ENCODE measurements at regions not wholly inside any gene's neighbourhood (a gene's known extent, or its start where the extent isn't known, plus 50 kb on each side); places are given as distances from the start of the nearest gene placed in this dataset.

- Histone ChIP-seq H3K9me3 (ENCODE audit: control insufficient read depth, insufficient read depth, low read length) (no peaks in the 10 kb centered on the region), H3K4me3 (ENCODE audit: insufficient read depth, low read depth, low read length) (no peak overlapping the region), H3K14ac (replicated peaks; ENCODE audit: low read depth, low read length) (no peak overlapping the region), H3K27me3 (ENCODE audit: control insufficient read depth, insufficient read depth, low read length) (peaks cover 9% of the 10 kb centered on the region), H3K4ac (ENCODE audit: low read depth, low read length) (no peak overlapping the region), H4K20me1 (ENCODE audit: insufficient read depth, low read length) (no peaks in the 10 kb centered on the region), H3K36me3 (ENCODE audit: control insufficient read depth, insufficient read depth, low read length) (no peaks in the 10 kb centered on the region), H3K9ac (ENCODE audit: low read depth, low read length) (no peak overlapping the region), H2AK5ac (ENCODE audit: low read depth, low read length) (no peak overlapping the region), H4K8ac (ENCODE audit: low read depth in 2 of 2, low read length in 2 of 2) (no peak overlapping the region), H3K9me1 (ENCODE audit: insufficient read depth, low read length) (no peaks in the 10 kb centered on the region), H3K4me1 (ENCODE audit: control insufficient read depth, insufficient read depth, low read length) (no peaks in the 10 kb centered on the region), H3K4me2 (ENCODE audit: low read depth, low read length) (no peak overlapping the region), H2BK5ac (ENCODE audit: low read depth, low read length, poor library complexity, severe bottlenecking) (no peak overlapping the region), H4K91ac (ENCODE audit: insufficient read depth, low read depth, low read length) (no peak overlapping the region), H3K27ac (ENCODE audit: insufficient read depth, low read length) (no peak overlapping the region), H2BK120ac (ENCODE audit: low read depth, low read length) (no peak overlapping the region), H3K23ac (ENCODE audit: low read depth, low read length) (no peak overlapping the region), H4K5ac (ENCODE audit: low read depth, low read length) (no peak overlapping the region), H2AFZ (replicated peaks; ENCODE audit: low read length, poor library complexity) (no peak overlapping the region), H3K56ac (ENCODE audit: extremely low read depth, insufficient read depth, low read length) (no peak overlapping the region), H3K18ac (ENCODE audit: low read depth, low read length) (no peak overlapping the region), H2BK15ac (ENCODE audit: low read depth, low read length) (no peak overlapping the region), H2AK9ac (replicated peaks; ENCODE audit: low read depth, low read length, poor library complexity) (no peak overlapping the region), H3K79me1 (ENCODE audit: low read depth in 1 of 2, low read length in 2 of 2) (no peaks in the 10 kb centered on the region), H2BK20ac (ENCODE audit: low read depth, low read length) (no peak overlapping the region)
- intact Hi-C loops (cut with micrococcal nuclease), result no loop called here
- BruUV-seq (replicated peaks), result no TSS peak
- dilution Hi-C loops (cut with HindIII; ENCODE audit: low sequenced_read_pairs, unreplicated experiment), result no loop called here
- DNase-seq (no peak), ATAC-seq (ENCODE audit: low read depth) (no peak)
- TF ChIP-seq SMC3 (IDR thresholded peaks at IDR 0.05; ENCODE audit: low read depth, low read length) (no peak), POLR2A (IDR thresholded peaks at IDR 0.05; ENCODE audit: low read depth, low read length) (no peak), BHLHE40 (IDR thresholded peaks at IDR 0.05; ENCODE audit: low read depth, low read length) (no peak), FOS (IDR thresholded peaks at IDR 0.05; ENCODE audit: low read depth, low read length) (no peak), MXI1 (IDR thresholded peaks at IDR 0.05; ENCODE audit: borderline replicate concordance, low read depth, low read length) (no peak), CTCF (conservative IDR thresholded peaks at IDR 0.05; ENCODE audit: low read depth, low read length) (no peak), MAFK (IDR thresholded peaks at IDR 0.05; ENCODE audit: low read depth, low read length) (no peak), USF2 (IDR thresholded peaks at IDR 0.05; ENCODE audit: low read depth, low read length) (no peak), MAZ (IDR thresholded peaks at IDR 0.05; ENCODE audit: borderline replicate concordance, low read depth, low read length) (no peak), CEBPB (IDR thresholded peaks at IDR 0.05; ENCODE audit: low read depth, low read length) (no peak), CHD1 (IDR thresholded peaks at IDR 0.05; ENCODE audit: low read depth, low read length) (no peak), RCOR1 (IDR thresholded peaks at IDR 0.05; ENCODE audit: insufficient replicate concordance, low read length) (no peak), RFX5 (IDR thresholded peaks at IDR 0.05; ENCODE audit: low read depth, low read length) (no peak)
- ChIA-PET CTCF (interaction anchor here (0.9 kb wide), 1 partner anchor 11 kb away, joined by 5 read pairs; no protein-coding TSS in a partner anchor), POLR2A (ENCODE audit: unreplicated experiment) (no interaction called here)
- WGBS, 2 experiments (ENCODE audit: extremely low coverage in 2 of 2, insufficient read length in 1 of 2), result no CpG with 5 or more reads among the region's 5 CpGs
- in situ Hi-C loops (cut with MboI; ENCODE audit: low sequenced_read_pairs), result no loop called here
Measured at GRCh38 chr5:173735691-173736090, 119.2 kb upstream of the BOD1 start.
